GM19023 (cell line): ENCODE measurements at regions not wholly inside any gene's neighbourhood (a gene's known extent, or its start where the extent isn't known, plus 50 kb on each side); places are given as distances from the start of the nearest gene placed in this dataset.

ENCODE experiments used
- ATAC-seq: cut with Tn5 transposase; IDR thresholded peaks from one replicate; pipeline ENCODE4 v1.9.1; 2021; ENCODE audit warnings: mild to moderate bottlenecking, moderate library complexity; ENCODE audit not compliant: unreplicated experiment

DNA sequence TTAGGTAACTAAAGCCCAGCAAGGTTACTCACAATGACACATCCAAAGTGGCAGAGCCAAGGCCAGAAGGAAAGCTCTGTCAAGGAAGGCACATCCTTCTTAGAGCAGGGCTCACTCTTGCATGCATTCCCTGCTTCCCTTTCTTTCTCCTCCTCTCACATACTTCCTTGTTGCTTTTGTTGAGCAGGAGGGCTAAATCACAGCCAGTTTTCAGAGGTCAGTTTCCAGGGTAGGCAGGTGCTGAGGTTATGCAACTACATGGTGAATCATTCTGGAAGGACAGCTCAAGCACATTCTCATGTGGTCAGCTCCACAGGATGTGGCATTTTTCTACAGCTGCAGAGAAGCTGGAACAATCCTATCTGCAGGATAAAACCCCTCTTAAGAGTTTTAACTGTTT, 275.6 kb downstream of the ZNF621 start:
- ATAC-seq: no peak

- ATAC-seq: no peak
These were observed 276.6 kb downstream of the ZNF621 start for GRCh38 chr3:40801284-40801741.

GRCh38 chr3:40803311-40803710, 278.6 kb downstream of the ZNF621 start:
- ATAC-seq: no peak

GRCh38 chr3:40805456-40805855, 280.7 kb downstream of the ZNF621 start:
- ATAC-seq: no peak

DNA sequence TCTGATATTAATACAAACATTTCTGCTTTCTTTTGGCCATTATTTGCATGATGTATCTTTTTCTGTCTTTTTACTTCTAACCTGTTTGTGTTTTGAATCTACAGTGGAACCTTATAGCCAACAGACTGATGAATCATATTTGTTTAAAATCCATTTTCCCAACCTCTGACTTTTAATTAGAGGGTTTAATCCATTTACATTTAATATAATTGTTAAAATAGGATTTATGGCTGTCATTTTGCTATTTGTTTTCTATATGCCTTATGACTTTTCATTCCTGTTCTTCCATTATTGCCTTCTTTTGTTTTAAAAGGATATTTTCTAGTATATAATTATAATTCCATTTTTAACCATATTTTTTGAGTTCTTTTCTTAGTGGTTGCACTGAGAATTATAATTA, 286.1 kb downstream of the ZNF621 start:
- ATAC-seq: no peak

DNA sequence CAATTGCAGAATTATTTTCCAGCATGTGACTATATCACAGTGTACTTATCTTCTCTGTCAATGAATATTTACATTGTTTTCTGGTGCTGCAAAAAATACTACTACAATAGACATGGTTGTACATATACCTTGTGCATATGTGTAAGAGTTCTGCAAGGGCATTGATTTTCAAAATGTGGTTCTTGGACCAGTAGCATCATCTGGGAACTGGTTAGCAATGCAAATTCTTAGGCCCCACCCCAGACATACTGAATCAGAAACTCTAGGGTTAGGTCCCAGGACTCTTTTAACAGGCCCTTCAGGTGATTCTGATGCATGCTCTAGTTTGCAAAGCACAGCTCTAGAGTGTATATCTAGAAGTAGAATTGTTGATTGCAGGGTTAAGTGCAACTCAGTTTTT, 292.3 kb downstream of the ZNF621 start:
- ATAC-seq: no peak

GRCh38 chr3:40821315-40821714, 296.6 kb downstream of the ZNF621 start:
- ATAC-seq: no peak

GRCh38 chr3:40827226-40827625, 302.5 kb downstream of the ZNF621 start:
- ATAC-seq: no peak

DNA sequence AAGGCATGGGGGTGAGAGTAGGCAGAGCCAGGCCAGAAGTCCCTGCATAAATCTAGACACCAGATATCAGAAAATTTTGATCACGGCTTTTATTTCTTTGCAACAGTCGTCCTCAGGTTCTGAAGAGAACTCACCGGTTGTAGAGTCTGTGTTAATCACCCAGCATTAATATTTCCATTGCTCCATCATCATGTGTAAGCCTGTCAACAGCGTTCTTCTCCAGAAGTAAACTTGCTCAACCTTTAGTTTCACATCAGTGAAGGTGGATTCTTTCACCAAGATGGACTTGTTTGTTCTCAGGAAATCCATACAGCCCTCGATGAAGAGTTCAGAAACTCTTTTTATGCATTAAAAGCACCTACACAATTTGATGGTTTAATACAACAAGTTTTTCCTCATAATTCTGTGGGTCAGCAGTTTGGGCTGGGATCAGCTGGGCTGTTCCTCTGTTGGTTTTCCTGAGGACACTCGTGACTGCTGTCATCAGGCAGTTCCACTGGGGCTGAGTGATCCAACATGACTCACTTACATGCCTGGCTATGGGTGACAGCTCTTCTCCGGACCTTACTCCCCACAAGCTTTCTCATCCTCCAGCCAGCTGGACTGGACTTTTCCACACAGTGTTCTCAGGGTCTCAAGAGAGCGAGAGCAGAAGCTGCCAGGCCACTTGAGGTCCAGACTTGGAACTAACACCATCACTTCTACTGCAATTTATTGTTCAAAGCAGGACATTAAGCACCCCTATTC, 303.4 kb downstream of the ZNF621 start:
- ATAC-seq: no peak

DNA sequence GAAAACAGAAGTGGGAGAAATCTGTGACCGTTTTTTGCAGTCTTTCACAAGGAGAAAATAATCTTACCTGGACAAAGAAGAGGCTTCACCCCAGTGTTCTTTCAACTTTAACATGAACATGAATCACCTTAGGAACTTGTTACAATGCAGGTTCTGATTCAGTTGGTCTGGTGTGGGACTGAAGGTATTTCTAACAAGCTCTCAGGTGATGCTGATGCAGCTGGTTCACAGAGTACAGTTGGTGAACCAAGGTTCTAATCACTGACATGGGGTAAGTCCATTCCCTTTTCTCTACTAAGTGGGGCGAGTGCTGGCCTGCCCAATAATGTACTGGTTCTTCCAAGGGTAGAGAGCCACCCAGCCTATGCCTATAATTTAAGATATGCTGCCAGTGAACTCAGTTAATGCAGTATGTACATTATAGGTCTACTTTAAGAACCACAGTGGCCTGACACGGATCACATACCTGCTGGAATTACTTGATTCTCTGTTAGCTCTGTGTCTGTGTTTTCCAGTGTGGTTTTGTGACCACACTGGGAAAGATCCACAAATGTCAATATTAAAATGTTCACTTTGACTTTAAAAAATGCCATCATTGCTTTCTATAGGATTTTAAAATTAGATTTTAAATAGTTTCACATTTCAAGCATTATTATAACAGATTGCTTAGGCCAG, 304.1 kb downstream of the ZNF621 start:
- no peak for ATAC-seq

- no peak for ATAC-seq
These were observed 305.1 kb downstream of the ZNF621 start for GRCh38 chr3:40829876-40830275.

GRCh38 chr3:40837300-40837699, 312.5 kb downstream of the ZNF621 start:
- no peak for ATAC-seq

GRCh38 chr3:40841131-40841530, 316.4 kb downstream of the ZNF621 start:
- ATAC-seq: no peak

- ATAC-seq: no peak
These were observed 316.9 kb downstream of the ZNF621 start for GRCh38 chr3:40841570-40842109.

GRCh38 chr3:40842714-40843113, 318.0 kb downstream of the ZNF621 start:
- no peak for ATAC-seq

GRCh38 chr3:40843208-40843624, 318.5 kb downstream of the ZNF621 start:
- no peak for ATAC-seq

DNA sequence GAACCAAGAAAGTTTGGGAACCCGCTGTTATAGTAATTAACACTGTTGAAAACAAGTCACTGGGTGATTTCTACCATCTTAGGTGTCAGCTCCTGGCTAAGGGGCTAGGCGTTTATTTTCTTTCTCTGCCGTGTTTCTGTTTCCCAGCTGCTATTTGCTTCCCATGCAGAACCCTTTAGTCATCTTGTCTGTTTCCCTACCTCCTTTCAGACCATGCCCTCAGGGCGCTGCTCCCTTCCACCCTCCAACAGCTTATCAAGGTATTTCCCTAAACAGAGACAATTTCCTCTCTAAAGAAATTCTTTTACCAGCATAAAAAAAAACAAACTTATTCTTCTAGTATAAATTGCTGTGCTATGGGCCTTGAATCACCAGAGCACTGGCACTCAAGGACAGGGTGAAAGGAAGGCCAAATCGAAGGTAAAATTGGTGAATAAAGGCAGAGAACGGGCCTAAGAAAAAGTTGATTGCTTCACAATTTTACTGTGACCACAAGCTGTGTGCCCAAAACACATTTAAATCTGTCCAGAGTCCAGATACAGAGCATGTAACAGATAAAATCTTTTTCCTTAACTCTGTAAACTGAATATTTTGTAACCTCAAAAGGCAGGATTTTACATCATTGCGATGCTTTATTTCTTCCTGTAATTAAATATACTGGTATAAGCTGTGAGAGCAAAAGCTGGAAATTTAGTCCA, 319.2 kb downstream of the ZNF621 start:
- no peak for ATAC-seq

DNA sequence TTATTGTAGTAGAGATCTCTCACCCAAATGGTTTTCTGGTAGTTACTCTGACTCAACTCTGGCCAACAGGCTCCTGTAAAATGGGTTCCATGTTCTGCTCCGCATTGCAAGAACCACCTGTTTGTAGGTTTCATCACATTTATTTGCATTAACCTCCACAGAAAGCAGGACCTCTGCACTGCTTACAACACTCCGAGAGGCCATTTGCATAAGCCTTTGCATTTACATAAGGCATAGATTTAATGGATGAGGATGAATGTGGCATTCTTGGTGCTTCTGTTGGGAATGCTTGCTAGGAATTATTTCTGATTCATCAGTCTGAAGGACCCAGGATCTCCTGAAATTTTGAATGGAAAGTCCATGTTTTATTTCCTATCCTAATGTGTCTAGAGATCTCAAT, 320.1 kb downstream of the ZNF621 start:
- no peak for ATAC-seq

DNA sequence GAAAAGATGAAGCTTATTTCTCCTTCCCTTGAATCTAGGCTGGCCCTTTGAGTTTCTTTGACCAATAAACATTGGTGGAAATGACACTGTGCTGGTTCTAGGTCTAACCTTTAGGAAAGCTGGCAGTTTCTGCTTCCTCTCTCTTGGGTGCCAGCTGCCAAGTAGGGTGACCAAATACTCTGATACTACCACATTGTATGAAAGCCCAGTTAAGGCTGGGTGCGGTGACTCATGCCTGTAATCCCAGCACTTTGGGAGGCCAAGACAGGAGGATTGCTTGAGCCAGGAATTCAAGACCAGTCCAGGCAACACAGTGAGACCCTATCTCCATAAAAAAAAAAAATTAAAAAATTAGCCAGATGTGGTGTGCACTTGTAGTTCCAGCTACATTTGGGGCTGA, 320.7 kb downstream of the ZNF621 start:
- no peak for ATAC-seq

DNA sequence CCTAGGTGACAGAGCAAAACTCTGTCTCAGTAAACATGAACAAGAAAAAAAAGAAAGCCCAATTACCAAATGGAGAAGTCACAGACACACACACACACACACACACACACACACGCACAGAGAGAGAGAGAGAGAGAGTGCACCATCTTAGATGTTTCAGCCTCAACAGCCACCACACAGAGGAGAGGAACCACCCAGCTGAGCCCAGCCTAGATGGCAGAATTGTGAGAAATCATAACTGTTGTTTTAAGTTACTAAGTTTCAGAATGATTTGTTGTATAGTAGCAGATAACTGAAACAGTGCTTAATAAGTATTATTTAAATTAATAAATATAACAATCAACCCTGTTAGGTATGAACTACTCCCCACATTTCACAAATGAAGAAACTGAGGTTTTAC, 321.2 kb downstream of the ZNF621 start:
- ATAC-seq: no peak

GRCh38 chr3:40846451-40846850, 321.7 kb downstream of the ZNF621 start:
- no peak for ATAC-seq

GRCh38 chr3:40847551-40847992, 322.8 kb downstream of the ZNF621 start:
- no peak for ATAC-seq
